Activated B cell treated with CpG ODN at 0.5 μM for 24 hours (primary cell): ENCODE measurements at regions not wholly inside any gene's neighbourhood (a gene's known extent, or its start where the extent isn't known, plus 50 kb on each side); places are given as distances from the start of the nearest gene placed in this dataset.

ENCODE experiments used
- ATAC-seq: fragments of 200-7000 bp; cut with Tn5 transposase; one replicate; pipeline ENCODE4 v1.10.0; 2021; ENCODE audit warnings: low read depth, mild to moderate bottlenecking, moderate library complexity
- CTCF ChIA-PET: fragments of 350-600 bp; sonication (Branson Sonifier 250); formaldehyde crosslinking; loops from one replicate; lab custom pipeline; 2021; ENCODE audit warnings: antibody characterized with exemption; lab: Charles Lee
- POLR2A ChIA-PET: fragments of 350-600 bp; sonication (Branson Sonifier 250); formaldehyde crosslinking; loops from one replicate; lab custom pipeline; 2021; ENCODE audit warnings: antibody characterized with exemption; lab: Charles Lee
- DNase-seq: peaks from one replicate; pipeline ENCODE4 v3.0.0; 2022
- H3K27ac Mint-ChIP-seq: one replicate; pipeline ENCODE4 v1.8.0; 2020; ENCODE audit warnings: mixed read lengths
- H3K27me3 Mint-ChIP-seq: one replicate; pipeline ENCODE4 v1.8.0; 2021; ENCODE audit warnings: mixed read lengths
- H3K36me3 Mint-ChIP-seq: one replicate; pipeline ENCODE4 v1.8.0; 2021; ENCODE audit warnings: low read depth, mixed read lengths
- H3K4me1 Mint-ChIP-seq: one replicate; pipeline ENCODE4 v1.8.0; 2021; ENCODE audit warnings: mixed read lengths
- H3K4me3 Mint-ChIP-seq: one replicate; pipeline ENCODE4 v1.8.0; 2020; ENCODE audit warnings: mild to moderate bottlenecking, mixed read lengths
- H3K9me3 Mint-ChIP-seq: one replicate; pipeline ENCODE4 v1.8.0; 2020; ENCODE audit warnings: mixed read lengths
- CTCF ChIP-seq: fragments of 200-600 bp; IDR thresholded peaks from one replicate; pipeline ENCODE4 v1.8.0; 2022; ENCODE audit warnings: antibody characterized with exemption, mild to moderate bottlenecking
- intact Hi-C: fragments of 100-400 bp; cut with micrococcal nuclease; formaldehyde crosslinking; loops from one replicate; pipeline ENCODE4 v1.15.1; 2024

- intact Hi-C loops: no loop called here
- ChIA-PET POLR2A (no interaction called here), CTCF (no interaction called here)
- H3K36me3 Mint-ChIP-seq: no peaks in the 10 kb centered on the region
- TF ChIP-seq CTCF: no peak
- no peaks in the 10 kb centered on the region for H3K27me3 Mint-ChIP-seq
- ATAC-seq (no peak), DNase-seq (no peak)
- H3K9me3 Mint-ChIP-seq: peaks cover 5% of the 10 kb centered on the region
- no peaks in the 10 kb centered on the region for H3K4me1 Mint-ChIP-seq
- no peak overlapping the region for H3K4me3 Mint-ChIP-seq
- H3K27ac Mint-ChIP-seq: no peak overlapping the region
Observed at GRCh38 chr7:85940798-85941197, 702.9 kb upstream of the GRM3 start.

GRCh38 chr7:85931919-85932318, 711.8 kb upstream of the GRM3 start:
- intact Hi-C loops: no loop called here
- no peak overlapping the region for H3K27ac Mint-ChIP-seq
- ATAC-seq (no peak), DNase-seq (no peak)
- TF ChIP-seq CTCF: no peak
- no peaks in the 10 kb centered on the region for H3K4me1 Mint-ChIP-seq
- H3K27me3 Mint-ChIP-seq: no peaks in the 10 kb centered on the region
- H3K4me3 Mint-ChIP-seq: no peak overlapping the region
- CTCF ChIA-PET: no interaction called here
- H3K36me3 Mint-ChIP-seq: no peaks in the 10 kb centered on the region
- POLR2A ChIA-PET: no interaction called here
- peaks cover 11% of the 10 kb centered on the region for H3K9me3 Mint-ChIP-seq

GRCh38 chr7:85928500-85928899, 715.2 kb upstream of the GRM3 start:
- Mint-ChIP-seq H3K27me3 (no peaks in the 10 kb centered on the region), H3K9me3 (peaks cover 8% of the 10 kb centered on the region), H3K27ac (no peak overlapping the region), H3K4me1 (no peaks in the 10 kb centered on the region), H3K4me3 (no peak overlapping the region), H3K36me3 (no peaks in the 10 kb centered on the region)
- DNase-seq (no peak), ATAC-seq (no peak)
- intact Hi-C loops: no loop called here
- CTCF ChIA-PET: no interaction called here
- no peak for TF ChIP-seq CTCF
- POLR2A ChIA-PET: no interaction called here

- no peak for TF ChIP-seq CTCF
- CTCF ChIA-PET: no interaction called here
- POLR2A ChIA-PET: no interaction called here
- Mint-ChIP-seq H3K4me3 (no peak overlapping the region), H3K9me3 (peaks cover 5% of the 10 kb centered on the region), H3K36me3 (no peaks in the 10 kb centered on the region), H3K27me3 (no peaks in the 10 kb centered on the region), H3K27ac (no peak overlapping the region), H3K4me1 (no peaks in the 10 kb centered on the region)
- DNase-seq: no peak
- ATAC-seq: no peak
- intact Hi-C loops: no loop called here
Observed at GRCh38 chr7:85927226-85927625, 716.5 kb upstream of the GRM3 start.

- ATAC-seq: no peak
- no peaks in the 10 kb centered on the region for H3K9me3 Mint-ChIP-seq
- no peak for TF ChIP-seq CTCF
- no peak for DNase-seq
- H3K27ac Mint-ChIP-seq: no peak overlapping the region
- intact Hi-C loops: no loop called here
- CTCF ChIA-PET: no interaction called here
- no peaks in the 10 kb centered on the region for H3K4me1 Mint-ChIP-seq
- H3K36me3 Mint-ChIP-seq: no peaks in the 10 kb centered on the region
- POLR2A ChIA-PET: no interaction called here
- H3K27me3 Mint-ChIP-seq: no peaks in the 10 kb centered on the region
- H3K4me3 Mint-ChIP-seq: no peak overlapping the region
Observed at GRCh38 chr7:85924062-85924461, 719.6 kb upstream of the GRM3 start.
